DND-41 (cell line): ENCODE measurements at regions not wholly inside any gene's neighbourhood (a gene's known extent, or its start where the extent isn't known, plus 50 kb on each side); places are given as distances from the start of the nearest gene placed in this dataset.

Experiments used
- CTCF ChIP-seq: IDR thresholded peaks from 2 replicates; pipeline ENCODE4 v1.5.1; 2012; ENCODE audit warnings: borderline replicate concordance, low read length, moderate library complexity, mild to moderate bottlenecking; ENCODE audit not compliant: poor library complexity, severe bottlenecking; ENCODE audit errors: extremely low read depth
- EZH2 ChIP-seq: IDR thresholded peaks from 3 replicates; pipeline ENCODE4 v1.6.1; 2012; ENCODE audit warnings: borderline replicate concordance, low read depth, mild to moderate bottlenecking, moderate library complexity, low read length, inconsistent platforms; ENCODE audit not compliant: severe bottlenecking

GRCh38 chr2:2709431-2709770, 378.3 kb upstream of the MYT1L start:
- TF ChIP-seq CTCF (no peak), EZH2 (no peak)
